ENCODE measurements at regions not wholly inside any gene's neighbourhood (a gene's known extent, or its start where the extent isn't known, plus 50 kb on each side); places are given as distances from the start of the nearest gene placed in this dataset.

DNA sequence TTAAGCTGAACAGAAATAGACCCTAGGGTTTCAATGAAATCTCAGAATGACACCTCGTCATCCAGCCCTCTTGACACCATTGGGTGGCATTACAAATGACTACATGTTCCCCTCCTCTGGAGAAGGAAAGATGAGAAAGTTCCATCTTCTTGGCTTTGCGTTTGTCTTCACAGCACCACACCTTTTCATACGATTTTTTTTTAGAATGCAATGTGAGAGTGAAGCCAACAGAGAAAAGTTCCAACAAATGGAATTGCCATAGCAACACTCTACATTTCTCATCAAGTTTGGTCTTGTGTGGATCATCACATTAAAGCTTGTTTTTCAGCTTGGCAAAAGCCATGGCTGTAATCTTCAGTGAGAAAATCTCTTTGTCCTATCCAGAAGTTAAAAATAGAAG lies 183.4 kb upstream of the SNX7 start:
- no peak for DNase-seq

DNA sequence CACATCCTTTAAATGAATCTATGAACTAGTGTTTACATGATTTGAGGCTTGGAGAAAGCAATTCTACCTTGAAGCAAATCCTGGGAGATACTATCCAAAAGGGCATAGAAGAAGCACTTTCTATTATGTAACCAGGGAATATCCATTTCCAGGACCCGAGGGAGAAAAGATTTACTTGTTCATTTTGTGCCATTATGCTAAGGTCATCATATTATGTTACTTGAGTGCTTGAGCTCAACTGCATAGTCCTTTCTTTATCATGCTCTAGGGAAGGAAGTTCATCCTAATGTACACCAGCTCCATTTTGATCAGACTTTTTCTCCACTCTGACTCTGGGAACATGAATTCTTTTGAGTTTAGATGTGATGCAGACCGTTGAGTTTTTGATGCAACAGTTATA lies 188.6 kb upstream of the SNX7 start:
- DNase-seq: no peak

DNA sequence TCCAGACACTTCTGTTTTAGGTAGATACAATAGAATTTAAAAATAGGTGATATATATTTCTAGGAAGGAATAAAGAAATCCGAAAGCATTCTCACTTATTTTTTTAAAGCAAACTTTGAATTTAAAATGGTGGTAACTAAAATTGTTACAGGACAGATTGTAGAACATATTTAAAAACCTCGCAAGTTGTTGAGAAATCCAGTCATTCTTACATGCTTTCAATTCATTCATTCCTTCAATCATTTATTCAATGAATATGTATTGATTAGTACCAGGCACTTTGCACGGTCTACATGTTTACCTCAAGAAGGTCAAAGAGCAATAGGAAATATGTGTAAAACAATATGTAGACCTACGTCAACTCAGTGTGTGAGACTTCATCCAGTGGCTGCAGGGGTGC lies 189.9 kb upstream of the SNX7 start:
- DNase-seq: no peak

DNA sequence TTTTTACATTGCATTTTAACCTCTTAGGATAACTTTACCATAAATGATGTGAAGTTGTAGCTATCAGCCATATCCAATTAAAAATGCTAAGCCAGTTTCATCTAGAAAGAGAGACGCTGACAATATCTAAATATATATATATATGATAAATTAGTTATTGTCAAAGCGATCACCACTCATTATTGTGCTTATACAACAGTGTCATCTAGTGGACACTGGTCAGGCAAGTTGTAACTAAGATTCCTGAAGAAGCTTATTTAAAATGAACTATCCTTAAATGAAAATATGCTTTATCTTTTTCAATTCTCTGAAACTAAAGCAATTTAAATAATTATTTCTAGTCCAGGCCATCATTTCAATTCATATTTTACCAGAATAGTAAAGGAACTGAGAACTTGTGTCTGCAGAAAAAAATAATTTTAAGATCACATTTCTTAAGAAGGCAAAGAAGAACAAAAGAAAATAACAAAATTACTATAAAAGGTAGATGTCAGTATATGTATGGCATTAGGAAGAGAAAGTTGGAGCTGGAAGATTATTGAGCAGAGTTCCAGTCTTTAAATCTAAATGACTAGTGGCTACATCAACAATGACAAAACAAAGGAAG lies 193.3 kb upstream of the SNX7 start:
- no peak for DNase-seq

DNA sequence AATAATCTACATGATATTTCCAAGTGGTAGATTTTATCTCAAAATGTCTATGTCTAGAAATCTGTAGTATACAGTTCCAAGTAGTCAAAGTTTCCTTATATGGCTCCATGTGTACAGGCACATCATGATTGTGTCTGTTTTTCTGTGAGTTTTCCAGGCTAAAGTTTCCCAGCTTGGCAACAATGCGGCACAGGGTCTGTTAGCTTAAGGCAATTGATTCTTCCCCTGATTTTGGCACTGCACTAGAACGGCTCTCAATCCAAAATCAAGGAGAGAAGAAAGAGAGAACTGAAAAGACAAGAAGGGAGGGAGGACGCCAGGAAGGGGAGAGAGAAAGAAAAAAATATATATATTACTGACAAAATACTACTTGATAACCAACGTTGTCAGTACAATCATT lies 193.9 kb upstream of the SNX7 start:
- DNase-seq: no peak

DNA sequence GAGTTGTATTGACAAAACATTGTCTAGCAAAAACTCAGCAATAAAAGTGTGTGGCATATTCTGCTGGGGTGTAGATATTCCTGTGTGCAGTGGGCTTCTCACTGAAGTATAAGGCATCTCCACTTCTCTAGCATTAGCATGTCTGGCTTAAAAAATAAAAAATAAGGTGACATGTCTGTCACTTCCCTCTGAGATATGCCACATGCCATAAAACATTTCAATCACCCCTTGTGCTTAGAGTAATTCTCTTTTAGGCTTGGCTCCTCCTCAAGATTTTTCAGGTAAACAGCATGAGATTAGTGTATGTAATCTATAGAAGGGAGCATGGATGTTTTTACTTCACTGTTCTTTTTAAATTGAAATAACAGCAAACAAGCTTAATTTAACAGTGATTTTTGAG lies 194.4 kb upstream of the SNX7 start:
- DNase-seq: no peak

DNA sequence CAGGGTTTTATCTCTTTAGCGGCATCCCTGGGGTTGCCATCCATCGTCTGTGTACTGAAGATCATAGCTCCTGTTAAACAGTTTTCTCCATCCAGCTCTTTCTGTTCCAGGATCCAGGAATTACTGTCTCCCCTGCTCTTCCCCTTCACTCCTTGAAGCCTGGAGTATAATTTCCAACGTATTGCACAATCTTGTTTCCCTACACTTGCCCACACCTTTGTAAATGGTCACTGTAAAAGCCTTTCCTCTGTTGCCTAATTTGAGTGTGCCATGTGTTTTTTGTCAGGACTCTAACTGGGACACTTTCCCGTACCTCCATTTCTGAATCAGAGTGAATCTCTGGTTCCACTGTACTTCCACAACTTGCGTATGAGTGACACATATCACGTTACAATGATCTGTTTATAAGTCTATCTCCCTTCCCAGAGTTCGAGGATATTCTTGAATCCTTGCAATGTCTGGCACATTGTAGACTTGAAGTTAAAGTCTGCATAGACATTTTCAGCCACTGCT lies 199.6 kb upstream of the SNX7 start:
- DNase-seq: no peak

DNA sequence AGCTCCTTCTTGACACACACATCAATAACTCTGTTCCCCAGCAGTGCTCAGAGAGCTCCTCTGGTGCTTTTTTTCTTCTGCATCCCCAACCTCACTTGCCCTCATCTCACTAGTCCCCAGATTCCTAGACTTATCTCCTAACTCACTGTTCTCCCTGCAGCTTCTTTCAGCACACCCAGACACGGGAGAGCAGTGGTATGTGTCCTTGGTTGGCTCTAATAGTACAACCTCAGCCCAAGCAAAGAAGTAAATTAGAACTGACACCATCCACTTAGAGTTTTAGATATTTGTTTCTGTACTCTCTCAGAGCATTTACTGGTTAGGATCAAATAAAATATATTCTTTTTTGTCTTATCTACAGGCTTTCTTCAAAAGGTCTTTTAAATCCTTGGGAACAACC lies 201.4 kb upstream of the SNX7 start:
- no peak for DNase-seq

DNA sequence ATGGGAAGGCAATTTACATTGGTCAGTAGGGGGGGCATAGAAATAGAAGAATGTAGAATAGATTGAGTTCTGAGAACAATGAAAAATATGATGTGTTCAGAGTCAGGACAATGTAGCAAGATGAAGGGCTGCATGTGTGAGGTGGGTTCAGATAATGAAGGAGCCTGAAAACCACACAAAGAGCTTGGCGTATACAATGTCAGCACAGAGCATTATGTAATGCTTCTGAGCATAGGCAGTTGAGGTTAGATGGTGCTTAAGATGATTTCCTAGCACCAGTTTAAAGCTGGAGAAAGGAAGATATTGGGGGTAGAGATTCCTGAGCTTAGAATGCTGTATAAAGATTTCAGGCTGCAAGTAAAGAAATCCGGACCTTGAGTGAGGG lies 202.0 kb upstream of the SNX7 start:
- DNase-seq: no peak

DNA sequence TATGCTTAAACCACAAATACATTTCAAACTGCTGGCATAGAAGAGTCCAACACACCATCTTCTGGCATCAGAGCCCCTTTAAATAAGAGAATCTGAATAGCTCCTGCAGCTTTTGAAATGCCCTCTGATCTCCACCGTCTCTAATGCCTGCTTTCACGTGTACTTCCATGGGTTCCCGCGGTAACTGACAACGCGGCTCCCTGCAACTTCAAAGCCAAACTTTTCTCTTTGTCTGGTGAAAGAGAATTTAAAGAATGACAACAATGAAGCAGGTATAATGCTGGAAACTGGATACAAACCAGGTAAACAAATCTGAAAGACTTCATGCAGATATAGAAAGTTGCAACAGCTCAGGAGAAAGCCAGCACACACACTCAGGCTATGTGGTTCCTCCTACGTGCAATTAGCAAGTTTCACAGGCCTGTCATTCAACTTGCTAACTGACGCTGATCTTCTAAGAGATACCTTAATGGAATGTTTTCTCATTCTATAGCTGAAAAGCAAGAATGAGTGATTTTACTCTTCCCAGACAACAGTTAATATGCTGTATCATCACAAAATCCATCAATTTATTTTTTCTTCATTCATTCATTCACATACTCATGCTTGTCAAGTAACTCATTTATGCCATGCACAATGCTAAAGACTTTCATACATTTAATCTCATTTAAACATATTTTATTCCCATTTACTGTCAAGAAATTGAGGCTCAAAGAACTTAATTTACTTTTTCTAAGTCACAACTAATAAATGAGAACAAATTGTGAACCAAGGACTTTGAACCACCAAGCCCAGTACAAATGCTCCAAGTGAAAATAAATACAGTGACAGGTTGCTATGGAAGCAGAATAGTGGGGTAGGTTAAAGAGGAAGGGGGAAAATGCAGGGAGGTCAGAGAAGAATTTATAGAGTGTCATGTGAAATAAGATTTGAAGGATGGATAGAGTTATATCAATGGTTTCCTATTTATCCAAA lies 202.7 kb upstream of the SNX7 start:
- no peak for DNase-seq

DNA sequence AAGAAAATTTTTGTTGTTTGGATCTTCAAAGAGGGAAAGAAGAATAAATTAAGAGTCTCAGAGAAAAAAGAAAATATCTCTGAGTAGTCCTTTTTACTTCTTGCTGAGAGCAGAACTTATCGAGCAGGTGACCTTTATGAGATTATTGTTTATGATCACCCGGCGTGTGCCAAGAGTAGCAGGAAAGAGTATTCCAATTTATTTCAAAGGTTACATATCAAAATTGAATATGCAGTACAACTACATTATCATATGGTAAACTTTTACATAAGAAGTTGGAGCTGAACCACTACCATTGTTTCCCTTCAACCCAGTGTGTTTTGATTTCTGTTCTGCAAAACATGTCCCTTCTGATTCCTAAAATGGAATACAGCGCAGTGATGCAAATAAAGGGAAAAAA lies 204.3 kb upstream of the SNX7 start:
- no peak for DNase-seq

DNA sequence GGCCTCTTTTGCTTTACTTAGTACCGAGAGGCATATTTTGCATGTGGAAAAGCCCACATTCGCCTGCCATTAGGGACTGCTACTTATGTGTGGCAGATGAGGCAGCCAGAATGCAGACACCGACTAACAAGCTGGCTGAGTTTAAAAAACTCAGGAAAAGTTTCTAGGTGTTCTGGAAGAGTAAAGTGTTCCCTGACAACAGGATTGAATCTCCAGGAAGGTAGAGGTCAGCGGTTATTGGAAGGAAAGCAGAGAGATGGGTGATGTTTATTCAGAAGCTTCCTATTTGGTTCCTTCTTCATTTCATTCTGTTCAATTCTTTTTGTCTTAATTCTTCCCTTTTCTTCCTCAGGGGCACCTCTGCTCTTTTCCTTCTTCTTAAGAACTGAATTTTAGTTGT lies 206.9 kb upstream of the SNX7 start:
- DNase-seq: no peak

DNA sequence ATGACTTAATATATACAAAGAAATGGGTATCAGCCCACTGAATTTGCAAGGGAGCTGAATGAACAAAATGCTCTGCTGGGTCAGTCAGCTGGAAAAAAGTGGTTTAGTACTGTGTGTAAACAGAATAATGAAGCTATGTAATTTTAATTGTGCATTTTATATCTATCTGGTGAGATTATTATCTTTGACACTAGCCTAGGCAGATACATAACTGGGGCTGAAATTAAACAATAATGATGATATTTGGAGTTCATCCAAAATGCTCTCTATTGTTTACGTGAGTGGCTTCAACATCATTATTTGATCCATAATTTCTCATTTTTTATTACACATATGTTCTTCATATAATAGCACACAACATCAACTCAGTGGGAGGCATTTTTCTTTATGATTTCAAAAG lies 208.5 kb upstream of the SNX7 start:
- DNase-seq: no peak

DNA sequence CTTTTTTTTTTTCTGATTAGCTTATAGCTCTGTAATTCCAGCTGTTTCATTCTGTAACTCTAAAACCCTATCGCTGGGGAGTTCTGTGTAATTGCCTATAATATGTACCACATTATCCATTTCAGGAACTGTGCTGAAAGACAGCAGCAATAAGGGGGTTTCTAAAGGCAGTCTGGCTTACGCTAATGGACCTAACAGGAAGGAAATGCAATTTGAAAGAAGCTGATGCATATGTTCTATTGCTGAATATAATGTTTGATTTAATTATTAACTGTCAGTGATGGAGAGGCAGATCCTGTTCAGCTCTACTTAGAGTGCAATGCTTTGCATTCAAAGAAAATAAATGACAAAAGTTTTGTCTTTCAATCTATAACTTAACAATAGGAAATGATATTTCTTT lies 209.4 kb upstream of the SNX7 start:
- no peak for DNase-seq

DNA sequence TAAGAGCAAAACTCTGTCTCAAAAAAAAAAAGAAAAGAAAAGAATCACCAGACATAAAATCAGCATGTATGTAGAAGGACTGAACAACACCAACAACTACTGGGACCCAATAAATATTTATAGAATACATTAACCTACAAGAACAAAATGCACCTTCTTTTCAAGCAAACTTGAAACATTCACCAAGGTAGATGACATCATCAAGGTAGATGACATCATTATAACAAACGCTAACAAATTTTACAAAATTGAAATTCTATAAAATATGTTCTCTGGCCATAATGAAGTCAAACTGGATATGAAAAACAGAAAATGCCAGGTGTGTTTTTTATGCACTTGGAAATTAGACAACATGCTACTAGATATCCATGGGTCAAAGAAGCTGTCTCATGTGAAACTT lies 220.2 kb upstream of the SNX7 start:
- no peak for DNase-seq

DNA sequence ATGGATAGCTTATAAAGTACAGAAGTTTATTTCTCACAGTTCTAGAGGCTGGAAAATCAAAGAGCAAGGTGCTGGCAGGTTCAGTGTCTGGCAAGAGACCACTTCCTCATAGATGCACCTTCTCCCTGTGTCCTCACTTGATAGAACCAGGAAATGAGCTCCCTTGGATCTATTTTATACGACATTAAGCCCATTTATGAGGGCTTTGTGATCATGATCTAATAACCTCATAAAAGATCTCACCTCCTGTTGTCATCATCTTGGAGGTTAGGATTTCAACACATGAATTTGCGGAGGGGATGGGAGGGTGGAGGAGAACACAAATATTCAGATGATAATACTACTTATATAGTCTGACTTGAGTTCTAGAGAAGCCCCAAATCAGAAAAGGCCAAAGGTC lies 222.1 kb upstream of the SNX7 start:
- DNase-seq: no peak

DNA sequence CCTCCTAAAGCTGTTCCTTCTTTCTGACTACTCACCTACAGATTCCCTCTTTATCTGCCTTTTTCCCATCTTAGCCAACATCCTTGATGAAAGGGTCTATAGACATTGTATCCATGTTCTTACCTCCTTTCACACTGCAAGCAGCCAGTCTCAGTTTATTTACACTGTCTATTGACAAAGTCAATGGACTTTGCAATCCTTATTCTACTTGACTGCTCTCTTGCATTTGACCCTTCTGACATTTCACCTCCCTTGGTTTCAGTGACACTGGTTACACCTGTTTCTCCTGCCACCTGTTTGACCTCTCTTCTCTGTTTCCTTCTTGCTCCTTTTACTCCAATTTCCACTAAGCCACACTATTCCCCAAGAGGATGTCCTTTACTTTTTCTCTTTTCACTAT lies 224.0 kb upstream of the SNX7 start:
- DNase-seq: no peak

DNA sequence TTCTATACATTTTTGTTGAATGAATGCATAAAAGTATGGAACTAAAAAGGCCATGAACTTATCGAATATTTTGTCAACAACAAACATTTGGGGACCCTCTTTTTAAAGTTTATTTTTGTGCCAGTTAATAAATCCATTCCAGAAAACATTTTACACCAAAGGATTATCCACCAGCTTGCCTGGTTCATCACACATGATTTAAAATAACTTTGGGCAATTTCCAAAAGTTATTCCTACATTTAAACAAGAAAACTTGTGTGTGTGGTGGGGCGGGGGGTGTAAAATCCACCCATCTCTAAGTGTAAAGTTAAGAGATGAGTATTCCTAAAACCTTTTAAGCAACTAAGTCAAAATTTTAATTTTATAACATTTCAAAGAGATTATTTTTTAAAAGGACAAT lies 224.5 kb upstream of the SNX7 start:
- DNase-seq: no peak

DNA sequence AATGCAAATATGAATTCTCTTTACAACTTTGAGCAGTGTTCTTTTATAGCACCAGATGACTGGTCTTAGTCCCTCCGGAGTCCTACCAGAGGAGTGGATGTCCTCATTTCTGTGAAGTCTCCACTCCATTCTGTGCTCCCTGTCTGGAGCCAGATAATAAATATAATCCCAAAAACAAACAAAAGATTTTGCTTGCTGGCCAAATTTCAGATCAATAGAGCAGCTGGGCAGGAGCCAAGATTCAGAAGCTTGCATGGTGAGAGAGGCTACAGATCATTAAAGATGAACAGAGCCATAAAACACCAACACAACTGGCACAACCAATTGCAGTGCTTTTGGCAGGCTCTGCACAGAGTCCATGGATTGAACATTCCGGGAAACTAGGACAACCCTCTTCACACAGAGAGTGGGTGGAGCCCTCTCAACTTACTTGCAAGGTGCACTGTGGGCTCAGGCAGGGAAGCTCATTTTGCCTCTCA lies 231.5 kb upstream of the SNX7 start:
- DNase-seq: no peak

DNA sequence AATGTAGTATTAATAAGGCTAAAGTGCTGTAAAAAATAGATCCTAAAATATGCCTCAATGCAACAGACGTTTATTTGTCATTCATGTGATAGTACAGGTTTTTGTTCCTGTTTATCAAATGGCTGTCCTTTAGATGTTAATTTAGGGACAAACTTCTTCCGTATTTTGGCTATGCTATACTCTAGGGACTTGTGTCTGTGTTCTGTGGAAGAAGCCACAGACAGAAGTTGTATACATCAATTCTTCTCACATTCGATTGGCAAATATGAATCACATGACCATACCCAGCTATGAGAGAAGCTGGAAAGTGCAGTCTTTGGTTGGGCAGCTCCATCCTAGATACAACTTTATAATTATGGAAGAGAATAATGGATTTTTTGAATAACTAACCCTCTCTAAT lies 232.7 kb upstream of the SNX7 start:
- no peak for DNase-seq

DNA sequence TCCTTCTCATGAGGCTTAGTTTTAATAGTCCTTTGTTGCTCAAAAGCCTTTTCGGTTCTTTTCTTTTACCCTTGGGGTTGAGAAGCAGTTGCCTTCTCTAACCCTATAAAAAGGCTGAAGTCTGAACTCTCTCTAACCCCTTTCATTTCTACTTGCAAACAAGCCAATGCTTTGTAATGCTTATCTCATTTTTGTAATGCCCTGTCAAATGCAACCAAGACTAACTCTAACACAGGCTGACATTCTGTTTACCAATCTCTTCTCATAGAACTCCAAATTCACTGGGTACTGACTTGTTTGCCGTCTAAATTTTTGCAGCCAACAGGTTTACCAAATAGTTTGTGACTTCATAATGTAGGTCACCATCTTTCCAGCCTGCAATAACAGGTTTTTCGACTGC lies 233.9 kb upstream of the SNX7 start:
- DNase-seq: no peak

DNA sequence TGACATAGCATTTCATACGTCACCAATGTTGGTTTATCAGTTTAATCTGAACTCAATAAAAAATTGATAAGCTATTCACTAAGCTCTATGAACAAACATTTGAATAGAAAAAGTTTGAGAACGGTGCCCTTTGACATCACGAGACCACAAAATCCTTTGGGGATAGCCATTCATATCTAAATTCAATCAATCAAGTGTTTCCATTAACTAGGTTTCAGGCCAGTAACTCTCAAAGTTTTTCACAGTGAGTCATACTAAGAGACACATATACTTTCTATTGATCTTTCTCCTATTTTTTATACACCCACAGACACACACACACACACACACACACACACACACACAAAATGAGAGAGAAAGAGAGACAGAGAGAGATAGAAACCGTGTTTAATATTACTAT lies 235.4 kb upstream of the SNX7 start:
- DNase-seq: no peak

DNA sequence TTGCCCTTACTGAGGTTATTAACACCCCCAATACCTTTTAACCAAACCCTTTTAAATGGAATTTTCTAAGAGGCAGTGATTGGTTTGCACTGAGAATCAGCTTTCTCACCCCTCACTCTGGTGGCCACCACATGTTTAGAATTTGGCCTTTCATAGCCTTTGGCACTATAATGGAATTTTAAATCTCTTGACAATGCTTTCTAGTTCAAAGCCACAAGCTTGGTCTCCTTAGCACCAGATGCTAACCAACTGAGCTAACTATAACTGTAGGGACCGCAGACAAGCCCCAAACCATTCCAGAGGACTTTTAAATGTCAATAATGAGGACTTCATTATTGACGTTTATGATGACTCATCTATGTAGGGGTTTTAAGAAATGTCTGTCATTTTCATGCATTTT lies 238.7 kb upstream of the SNX7 start:
- DNase-seq: no peak

DNA sequence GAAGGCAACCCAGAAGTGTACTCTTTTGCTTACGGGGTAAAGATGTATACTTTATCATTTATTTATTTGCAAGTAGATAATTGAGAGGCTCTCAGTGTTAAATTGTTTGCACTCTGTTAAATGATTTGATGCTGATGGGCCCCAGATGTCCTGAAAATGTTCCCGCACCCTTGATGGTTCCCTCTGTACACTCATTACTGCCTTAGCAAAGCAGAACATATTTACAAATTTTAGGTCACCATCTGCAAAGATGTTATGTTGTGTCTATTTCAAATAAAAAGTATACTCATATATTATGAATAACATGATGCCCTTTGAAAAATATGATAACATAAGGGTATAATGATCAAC lies 240.5 kb upstream of the SNX7 start:
- DNase-seq: no peak
